Tibial artery (tissue), 4 donors: ENCODE measurements at regions not wholly inside any gene's neighbourhood (a gene's known extent, or its start where the extent isn't known, plus 50 kb on each side); places are given as distances from the start of the nearest gene placed in this dataset.
A peak's percentile ranks its signal among the peaks of the same experiment; 100 is the strongest.

ENCODE experiments used
- DNase-seq, 2 donors: peaks; one replicate each; pipeline ENCODE4 v3.0.0-alpha.2; 2019
- H3K27ac ChIP-seq, 2 donors: fragments of 200-600 bp; sonication (generic) in 1 of 2; 1 replicate in 1 of 2; 2 replicates in 1 of 2; pipeline ENCODE4 v1.5.1; 2018 to 2019; ENCODE audit warnings: mild to moderate bottlenecking in 1 of 2
- H3K27me3 ChIP-seq, 2 donors: fragments of 200-600 bp; sonication (generic) in 1 of 2; one replicate each; pipeline versions ENCODE4 v1.5.1 to v1.6.0; 2016 to 2019
- H3K36me3 ChIP-seq, 3 donors: fragments of 200-600 bp; sonication (generic) in 2 of 3; one replicate each; pipeline ENCODE4 v1.5.1; 2016 to 2019; ENCODE audit warnings: mild to moderate bottlenecking in 2 of 3
- H3K4me1 ChIP-seq, 4 donors: fragments of 200-600 bp; sonication (generic) in 2 of 4; 1 replicate in 3 of 4; 2 replicates in 1 of 4; pipeline ENCODE4 v1.5.1; 2016 to 2019
- H3K4me3 ChIP-seq, 2 donors: fragments of 200-600 bp; sonication (generic) in 1 of 2; 1 replicate in 1 of 2; 2 replicates in 1 of 2; pipeline ENCODE4 v1.5.1; 2018 to 2019; ENCODE audit warnings: mild to moderate bottlenecking in 2 of 2
- H3K9me3 ChIP-seq, 3 donors: fragments of 200-600 bp; sonication (generic) in 1 of 3; one replicate each; pipeline ENCODE4 v1.5.1; 2016 to 2019
- intact Hi-C: fragments of 100-400 bp; cut with DNase I; formaldehyde crosslinking; loops from one replicate; pipeline ENCODE4 v1.15.0; 2023; ENCODE audit warnings: low total_unique reads
- TF ChIP-seq, protein P1 (sequence below), 2 experiments: fragments of 200-600 bp in 1 of 2; fragments of 450-650 bp in 1 of 2; IDR thresholded peaks; one replicate each; pipeline ENCODE4 v1.5.1; 2017 to 2019; ENCODE audit warnings: antibody characterized with exemption in 2 of 2, mild to moderate bottlenecking in 1 of 2, moderate library complexity in 1 of 2

DNA sequence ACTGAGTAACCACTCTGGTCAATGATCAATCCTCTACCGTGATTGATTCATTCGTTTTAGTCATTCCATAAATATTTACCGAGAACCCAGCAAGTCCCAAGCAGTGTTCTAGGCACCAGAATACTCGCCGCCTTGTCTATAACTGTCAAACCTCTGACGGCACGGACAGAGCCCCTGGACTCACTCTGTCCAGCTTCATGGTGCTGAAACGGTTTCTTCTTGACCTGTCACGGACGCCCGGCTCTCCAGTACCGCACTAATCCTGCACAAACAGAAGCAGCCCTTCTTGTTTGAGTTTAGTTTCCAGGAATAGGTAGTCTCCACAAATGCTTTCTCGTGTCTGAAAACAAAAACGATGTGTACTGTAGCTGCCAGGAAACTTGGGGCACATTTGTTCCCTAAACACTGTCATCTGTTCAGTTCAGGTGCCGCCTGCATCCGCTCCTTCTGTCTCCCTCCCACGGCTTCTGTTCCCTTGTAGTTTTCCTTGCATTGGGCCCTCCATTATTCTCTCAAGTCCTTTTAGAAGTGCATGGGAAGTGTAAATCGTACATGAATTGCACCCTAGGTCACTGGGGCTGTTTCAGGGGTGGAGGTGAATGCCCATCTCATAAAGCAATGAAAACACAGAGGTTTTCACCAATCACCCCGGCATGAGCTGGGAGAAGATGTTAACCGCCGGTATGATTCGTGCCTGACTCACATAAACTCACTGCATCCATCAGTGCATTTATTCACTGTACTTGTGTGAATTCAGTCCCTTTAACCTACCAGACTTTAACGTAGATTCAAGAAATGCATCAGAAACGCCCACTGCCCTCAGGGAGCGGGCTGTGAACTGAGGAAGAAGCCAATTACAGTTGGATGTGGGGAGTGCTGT is 209.3 kb upstream of the CDH4 start:
- peak in 1 of 2 donors; percentile 6 for DNase-seq
- TF ChIP-seq, protein P1, sequence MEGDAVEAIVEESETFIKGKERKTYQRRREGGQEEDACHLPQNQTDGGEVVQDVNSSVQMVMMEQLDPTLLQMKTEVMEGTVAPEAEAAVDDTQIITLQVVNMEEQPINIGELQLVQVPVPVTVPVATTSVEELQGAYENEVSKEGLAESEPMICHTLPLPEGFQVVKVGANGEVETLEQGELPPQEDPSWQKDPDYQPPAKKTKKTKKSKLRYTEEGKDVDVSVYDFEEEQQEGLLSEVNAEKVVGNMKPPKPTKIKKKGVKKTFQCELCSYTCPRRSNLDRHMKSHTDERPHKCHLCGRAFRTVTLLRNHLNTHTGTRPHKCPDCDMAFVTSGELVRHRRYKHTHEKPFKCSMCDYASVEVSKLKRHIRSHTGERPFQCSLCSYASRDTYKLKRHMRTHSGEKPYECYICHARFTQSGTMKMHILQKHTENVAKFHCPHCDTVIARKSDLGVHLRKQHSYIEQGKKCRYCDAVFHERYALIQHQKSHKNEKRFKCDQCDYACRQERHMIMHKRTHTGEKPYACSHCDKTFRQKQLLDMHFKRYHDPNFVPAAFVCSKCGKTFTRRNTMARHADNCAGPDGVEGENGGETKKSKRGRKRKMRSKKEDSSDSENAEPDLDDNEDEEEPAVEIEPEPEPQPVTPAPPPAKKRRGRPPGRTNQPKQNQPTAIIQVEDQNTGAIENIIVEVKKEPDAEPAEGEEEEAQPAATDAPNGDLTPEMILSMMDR (IDR thresholded peaks at IDR 0.05) = no peak

GRCh38 chr20:61043681-61044080 is 208.4 kb upstream of the CDH4 start:
- Histone ChIP-seq H3K9me3 (peaks cover 0 to under 1% (median 0%) of the 10 kb centered on the region in 3 donors), H3K27me3 (no peaks in the 10 kb centered on the region), H3K4me3 (no peak overlapping the region), H3K36me3 (no peaks in the 10 kb centered on the region), H3K27ac (no peak overlapping the region), H3K4me1 (no peaks in the 10 kb centered on the region)
- intact Hi-C loops = no loop called here
- TF ChIP-seq, protein P1 (IDR thresholded peaks at IDR 0.05) = no peak
- peak in 1 of 2 donors; percentile 29 for DNase-seq

More for the DNA sequence above, 209.3 kb upstream of the CDH4 start:
- intact Hi-C loops = no loop called here
- Histone ChIP-seq H3K4me1 (no peaks in the 10 kb centered on the region), H3K27ac (no peak overlapping the region), H3K4me3 (no peak overlapping the region), H3K36me3 (no peaks in the 10 kb centered on the region), H3K27me3 (no peaks in the 10 kb centered on the region), H3K9me3 (peaks cover 0 to 4% (median 0%) of the 10 kb centered on the region in 3 donors)

DNA sequence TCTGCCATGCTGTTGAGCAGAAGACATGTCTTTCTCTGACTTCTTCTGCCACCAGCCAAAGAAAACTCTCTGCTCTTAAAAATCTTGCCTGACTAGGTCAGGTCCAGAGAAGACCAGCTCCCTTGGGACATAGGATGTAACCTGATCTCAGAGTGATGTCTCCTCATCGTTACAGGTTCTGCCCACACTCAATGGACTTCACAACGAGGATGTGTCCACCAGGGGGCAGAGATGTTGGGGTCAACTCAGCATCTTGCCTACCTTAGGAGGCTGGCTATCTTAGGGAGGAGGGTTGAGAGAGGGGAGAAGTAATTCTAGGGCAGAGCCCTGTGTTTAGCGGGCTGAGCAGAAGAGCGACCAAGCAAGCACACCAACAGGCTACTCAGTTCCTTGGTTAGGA is 207.6 kb upstream of the CDH4 start:
- TF ChIP-seq, protein P1 (IDR thresholded peaks at IDR 0.05) = no peak
- intact Hi-C loops = no loop called here
- Histone ChIP-seq H3K9me3 (peaks cover 0 to 4% (median 0%) of the 10 kb centered on the region in 3 donors), H3K36me3 (no peaks in the 10 kb centered on the region), H3K4me3 (no peak overlapping the region), H3K4me1 (no peaks in the 10 kb centered on the region), H3K27ac (no peak overlapping the region), H3K27me3 (no peaks in the 10 kb centered on the region)
- peak in 1 of 2 donors; percentile 19 for DNase-seq

- Histone ChIP-seq H3K4me1 (no peaks in the 10 kb centered on the region), H3K4me3 (no peak overlapping the region), H3K36me3 (no peaks in the 10 kb centered on the region), H3K9me3 (peaks cover 0 to 4% (median 0%) of the 10 kb centered on the region in 3 donors), H3K27ac (no peak overlapping the region), H3K27me3 (no peaks in the 10 kb centered on the region)
- intact Hi-C loops = no loop called here
- no peak for DNase-seq
- TF ChIP-seq, protein P1 (IDR thresholded peaks at IDR 0.05) = no peak
Observed at GRCh38 chr20:61045091-61045490, 207.0 kb upstream of the CDH4 start.

DNA sequence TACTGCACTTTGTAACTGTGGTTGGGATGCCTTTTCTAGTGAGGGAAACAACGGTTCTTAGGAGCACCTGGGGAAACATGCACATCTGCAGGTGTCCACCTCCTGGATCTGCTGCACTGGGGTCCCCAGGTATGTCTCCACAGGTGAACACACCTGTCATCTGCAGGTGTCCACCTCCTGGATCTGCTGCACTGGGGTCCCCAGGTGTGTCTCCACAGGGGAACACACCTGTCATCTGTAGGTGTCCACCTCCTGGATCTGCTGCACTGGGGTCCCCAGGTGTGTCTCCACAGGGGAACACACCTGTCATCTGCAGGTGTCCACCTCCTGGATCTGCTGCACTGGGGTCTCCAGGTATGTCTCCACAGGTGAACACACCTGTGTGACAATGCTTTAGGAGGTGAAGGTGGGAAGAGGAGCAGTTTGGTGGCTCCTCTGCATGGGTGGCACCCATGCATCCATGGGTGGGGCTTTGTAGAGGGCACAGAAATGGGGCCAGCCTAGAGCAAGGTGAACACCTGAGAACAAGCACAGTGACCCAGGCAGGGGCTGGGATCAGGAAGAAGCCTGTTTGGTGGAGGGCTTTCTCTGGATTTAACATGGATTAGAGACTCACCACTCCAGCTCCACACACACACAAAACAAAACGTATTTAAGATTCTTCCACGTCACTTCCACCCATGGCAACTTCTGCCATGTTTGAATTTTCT is 206.0 kb upstream of the CDH4 start:
- no peak overlapping the region for H3K27ac ChIP-seq
- TF ChIP-seq, protein P1 (IDR thresholded peaks at IDR 0.05) = no peak
- peak in 1 of 2 donors; percentile 9 for DNase-seq

More for the DNA sequence above, 206.0 kb upstream of the CDH4 start:
- intact Hi-C loops = no loop called here
- no peak overlapping the region for H3K4me3 ChIP-seq
- no peaks in the 10 kb centered on the region for H3K27me3 ChIP-seq
- no peaks in the 10 kb centered on the region for H3K4me1 ChIP-seq
- H3K36me3 ChIP-seq = no peaks in the 10 kb centered on the region
- peaks cover 0 to 4% (median 0%) of the 10 kb centered on the region in 3 donors for H3K9me3 ChIP-seq
